GM19397 (cell line): ENCODE measurements at regions not wholly inside any gene's neighbourhood (a gene's known extent, or its start where the extent isn't known, plus 50 kb on each side); places are given as distances from the start of the nearest gene placed in this dataset.
A peak's percentile ranks its signal among the peaks of the same experiment; 100 is the strongest.

Experiments used
- ATAC-seq: cut with Tn5 transposase; IDR thresholded peaks from one replicate; pipeline ENCODE4 v1.9.1; 2021; ENCODE audit warnings: mild to moderate bottlenecking, moderate library complexity; ENCODE audit not compliant: unreplicated experiment

DNA sequence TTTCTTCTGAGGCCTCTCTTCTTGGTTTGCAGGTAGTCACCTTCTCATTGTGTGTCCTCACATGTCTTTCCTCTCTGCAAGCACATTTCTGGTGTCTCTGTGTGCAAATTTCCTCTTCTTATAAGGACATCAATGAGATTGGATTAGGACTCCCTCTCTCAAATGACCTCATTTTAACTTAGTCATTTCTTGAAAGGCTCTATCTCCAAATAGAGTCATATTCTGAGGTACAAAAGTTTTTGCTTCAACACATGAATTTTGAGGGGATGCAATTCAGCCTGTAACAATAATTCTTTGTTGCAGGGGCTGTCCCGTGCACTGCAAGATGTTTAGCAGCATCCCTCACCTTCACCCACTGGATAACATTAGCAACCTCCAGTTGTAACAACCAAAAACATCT, 115.0 kb upstream of the DCBLD2 start:
- ATAC-seq = no peak

DNA sequence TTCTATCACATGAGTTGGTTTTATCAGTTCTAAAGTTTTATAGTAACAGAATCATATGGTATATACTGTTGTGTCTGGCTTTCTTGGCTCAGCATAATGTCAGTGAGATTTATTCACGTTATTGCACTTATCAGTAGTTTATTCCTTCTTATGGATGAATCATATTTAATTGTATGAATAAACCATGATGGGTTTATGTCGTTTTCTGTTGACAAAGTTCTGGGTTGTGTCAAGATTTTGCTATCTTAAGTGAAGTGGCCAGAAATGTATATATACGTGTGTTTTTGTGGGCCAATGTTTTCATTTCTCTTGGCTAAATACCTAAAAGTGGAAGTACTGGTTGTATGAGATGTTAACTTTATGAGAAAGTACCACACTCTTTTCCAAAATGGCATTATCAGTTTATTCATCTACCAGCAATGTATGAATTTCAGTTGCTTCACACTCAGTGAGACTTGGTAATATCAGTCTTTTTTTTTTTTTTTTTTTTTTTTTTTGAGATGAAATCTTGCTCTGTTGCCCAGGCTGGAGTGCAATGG, 112.4 kb upstream of the DCBLD2 start:
- no peak for ATAC-seq

DNA sequence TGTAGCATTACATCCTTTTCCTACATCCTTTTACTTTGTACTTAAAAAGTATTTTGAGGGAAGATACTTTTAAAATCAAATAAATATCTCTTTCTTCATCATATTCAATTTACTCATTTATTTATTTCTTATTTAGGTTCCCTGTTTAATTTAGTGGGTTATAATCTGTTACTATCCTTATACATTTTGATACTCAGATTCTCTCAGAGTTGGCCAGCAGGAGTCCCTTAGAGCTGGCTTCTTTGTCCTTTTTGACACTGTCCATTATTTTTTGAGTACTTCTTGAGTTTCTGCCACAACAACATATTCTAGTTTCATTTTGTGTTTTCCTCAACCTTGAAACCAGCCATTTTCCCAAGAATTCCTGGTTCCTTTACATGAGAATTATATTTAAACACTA, 111.6 kb upstream of the DCBLD2 start:
- ATAC-seq = no peak

DNA sequence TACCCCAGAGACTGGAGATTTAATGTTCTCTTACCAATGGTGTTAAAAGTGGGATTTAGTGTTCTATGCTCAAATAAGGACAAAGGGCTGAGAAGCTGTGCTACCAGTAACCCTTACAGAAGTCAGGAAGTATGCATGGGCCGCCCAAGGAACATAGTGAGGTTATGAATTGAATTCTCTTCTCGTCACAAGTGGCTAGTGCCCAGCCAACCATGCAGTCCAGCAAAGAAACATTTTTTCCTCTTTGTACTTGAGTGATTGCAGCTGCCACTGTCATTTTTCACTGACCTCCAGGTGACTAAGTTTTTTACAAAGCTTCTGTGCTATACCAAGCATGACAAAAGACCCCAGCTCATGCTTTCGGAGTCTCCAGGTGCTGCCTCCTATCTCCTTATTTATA, 110.6 kb upstream of the DCBLD2 start:
- ATAC-seq = peak; percentile 92

DNA sequence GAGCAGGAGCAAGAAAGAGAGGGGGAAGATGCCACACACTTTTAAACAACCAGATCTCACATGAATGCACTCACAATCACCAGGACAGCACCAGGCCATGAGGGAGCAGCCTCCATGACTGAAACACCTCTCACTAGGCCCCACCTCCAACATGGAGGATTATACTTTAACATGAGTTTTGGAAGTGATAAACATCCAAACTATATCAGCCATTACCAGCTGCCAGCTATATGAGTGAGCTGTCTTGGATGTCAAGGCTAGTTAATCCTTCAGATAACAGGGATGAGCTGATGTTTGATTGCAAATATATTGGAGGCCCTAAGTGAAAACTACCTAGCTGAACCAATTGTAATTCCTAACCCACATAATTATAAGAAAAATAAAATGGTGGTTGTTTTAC, 108.4 kb upstream of the DCBLD2 start:
- no peak for ATAC-seq

DNA sequence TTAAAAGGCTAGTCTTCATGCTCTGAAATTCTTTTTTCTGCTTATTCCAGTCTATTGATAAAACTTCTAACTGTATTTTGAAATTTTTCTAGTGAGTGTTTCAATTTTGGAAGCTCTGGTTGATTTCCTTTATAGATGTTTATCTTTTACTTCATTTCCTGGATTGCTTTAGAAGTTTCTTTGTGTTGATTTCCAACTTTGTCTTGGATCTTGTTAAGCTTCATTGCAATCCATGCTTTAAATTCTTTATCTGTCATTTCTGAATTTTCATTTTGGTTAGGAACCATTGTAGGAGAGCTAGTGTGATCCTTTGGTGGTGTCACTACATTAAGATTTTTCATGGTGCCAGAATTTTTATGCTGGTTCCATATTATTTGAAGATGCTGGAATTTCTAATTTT, 105.2 kb upstream of the DCBLD2 start:
- ATAC-seq = no peak

DNA sequence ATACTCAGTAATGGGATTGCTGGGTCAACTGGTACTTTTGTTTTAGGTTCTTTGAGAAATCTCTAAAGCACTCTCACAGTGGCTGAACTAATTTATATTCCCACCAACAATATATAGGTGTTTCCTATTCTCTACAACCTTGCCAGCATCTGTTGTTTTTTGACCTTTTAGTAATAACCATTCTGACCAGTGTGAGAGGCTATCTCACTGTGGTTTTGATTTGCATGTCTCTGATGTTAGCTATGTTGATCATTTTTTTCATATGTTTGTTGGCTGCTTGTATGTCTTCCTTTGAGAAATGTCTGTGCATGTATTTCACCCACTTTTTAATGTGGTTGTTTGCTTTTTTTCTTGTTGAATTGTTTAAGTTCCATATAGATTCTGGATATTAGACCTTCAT, 98.2 kb upstream of the DCBLD2 start:
- ATAC-seq = no peak

DNA sequence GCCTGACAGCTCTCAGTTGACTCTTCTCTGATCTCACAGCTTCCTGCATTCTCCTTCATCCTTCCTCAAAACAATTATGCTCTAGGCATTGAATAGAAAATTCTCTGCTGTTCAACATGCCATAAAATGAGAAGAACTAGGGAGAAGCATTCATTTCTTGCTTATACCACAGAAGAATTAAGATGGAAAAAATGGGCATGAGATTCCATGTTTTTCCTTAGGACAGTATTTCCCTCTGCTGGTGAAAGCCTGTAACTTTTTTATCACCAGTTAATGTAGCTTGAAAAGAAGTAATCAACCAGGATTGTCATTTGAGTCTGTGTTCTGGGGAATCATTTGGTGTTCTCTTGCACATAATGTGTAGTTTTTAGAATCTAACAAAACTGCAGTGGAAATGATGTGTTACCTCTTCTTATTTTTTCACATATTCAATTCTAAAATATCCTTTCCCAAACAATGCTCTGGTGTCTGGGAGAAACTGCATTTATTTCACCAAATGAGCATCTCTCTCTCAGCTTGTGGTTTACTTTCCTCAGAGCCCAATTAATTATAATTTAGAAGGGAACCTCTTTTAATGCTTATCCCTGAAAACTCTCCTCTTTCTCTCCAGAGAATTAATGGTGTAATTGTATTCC, 92.8 kb upstream of the DCBLD2 start:
- no peak for ATAC-seq

DNA sequence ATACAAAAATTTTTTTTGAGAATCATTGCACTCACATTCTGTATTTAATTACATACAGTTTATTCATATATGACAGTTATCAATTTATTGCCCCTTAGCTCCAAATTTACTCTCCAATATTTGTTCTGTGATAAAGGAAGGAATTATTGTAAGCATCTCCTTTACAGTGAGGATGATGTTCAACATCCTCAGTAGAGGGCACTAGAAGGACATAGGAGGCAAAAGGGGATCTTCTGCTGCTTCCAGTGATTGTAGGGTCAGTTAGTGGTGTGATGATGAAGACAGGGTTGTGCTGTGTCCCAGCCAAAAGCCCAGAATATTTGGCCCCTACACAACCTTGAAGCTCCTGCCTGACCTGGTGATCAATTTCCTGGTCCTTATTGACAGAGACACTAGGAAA, 89.9 kb upstream of the DCBLD2 start:
- ATAC-seq = no peak

DNA sequence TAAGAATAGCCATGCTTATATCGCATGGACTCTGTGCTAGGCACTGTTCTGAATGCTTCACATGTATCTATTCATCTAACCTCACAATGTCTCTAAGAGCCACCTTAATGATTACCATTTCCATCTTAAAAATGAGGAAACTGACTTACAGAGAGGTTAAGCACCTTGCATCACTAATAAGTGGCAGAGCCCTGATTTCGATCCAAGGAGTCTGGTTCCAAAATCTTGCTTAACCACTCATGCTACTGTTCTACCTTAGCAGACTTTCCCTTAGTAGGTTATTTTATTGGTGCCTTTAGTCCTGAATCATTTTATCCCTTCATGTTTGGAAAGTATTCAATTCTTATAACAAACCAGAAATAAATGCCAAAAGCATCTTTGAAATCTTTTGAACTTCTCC, 89.2 kb upstream of the DCBLD2 start:
- no peak for ATAC-seq

DNA sequence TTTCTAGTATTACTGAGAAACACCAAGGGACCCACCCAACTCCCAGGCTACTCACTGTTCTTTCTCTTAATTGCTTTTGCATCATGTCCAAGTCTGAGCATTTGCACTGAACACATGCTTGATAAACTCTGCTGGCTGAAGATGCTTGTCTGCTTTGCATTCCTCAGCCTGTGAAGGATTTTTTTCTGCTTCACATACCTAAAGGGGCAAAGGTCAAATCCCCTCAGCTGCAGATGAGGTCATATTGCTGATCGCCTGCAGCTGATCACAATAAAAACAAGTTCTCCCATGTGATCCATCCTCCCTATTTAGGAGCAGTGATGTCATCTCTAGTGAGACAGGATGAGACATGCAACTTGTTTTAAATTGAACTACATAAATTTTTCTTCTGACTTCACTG, 84.6 kb upstream of the DCBLD2 start:
- ATAC-seq = no peak

DNA sequence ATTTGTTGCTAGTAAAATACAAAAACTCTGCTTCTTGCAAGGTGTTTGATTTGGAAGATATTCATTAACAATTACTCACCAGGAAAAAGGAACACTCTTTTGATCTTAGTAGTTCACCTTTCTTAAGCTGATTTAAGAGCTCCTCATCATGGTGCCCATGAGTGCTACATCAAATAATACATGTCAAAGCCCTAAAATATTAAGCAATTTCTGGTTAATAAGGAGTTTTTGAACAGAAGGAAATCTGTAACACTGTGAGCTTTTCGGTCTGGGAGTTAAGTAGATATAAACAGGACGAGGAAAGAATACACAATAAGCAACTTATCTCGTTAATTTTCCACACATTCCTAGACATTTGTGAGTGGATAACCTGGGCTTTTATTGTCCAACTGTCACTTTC, 83.9 kb upstream of the DCBLD2 start:
- ATAC-seq = no peak

DNA sequence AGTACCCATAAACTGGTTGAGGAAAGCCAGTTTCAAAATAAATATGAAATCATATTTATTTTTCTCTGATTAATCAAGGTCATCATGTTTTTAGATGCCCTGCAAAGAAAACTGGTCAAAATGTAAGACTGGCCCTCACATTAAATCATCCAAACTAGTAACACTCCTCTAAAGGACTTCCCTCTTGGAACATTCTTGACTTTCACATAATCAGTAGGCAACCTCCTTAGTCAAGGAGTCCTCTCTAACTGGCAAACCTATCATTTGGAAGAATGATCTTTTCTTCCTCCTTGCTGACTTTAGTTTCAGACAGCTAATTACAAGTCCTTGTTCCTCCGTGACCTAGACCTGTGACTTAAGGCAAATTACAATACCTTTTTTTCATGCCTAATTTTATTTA, 82.5 kb upstream of the DCBLD2 start:
- no peak for ATAC-seq

DNA sequence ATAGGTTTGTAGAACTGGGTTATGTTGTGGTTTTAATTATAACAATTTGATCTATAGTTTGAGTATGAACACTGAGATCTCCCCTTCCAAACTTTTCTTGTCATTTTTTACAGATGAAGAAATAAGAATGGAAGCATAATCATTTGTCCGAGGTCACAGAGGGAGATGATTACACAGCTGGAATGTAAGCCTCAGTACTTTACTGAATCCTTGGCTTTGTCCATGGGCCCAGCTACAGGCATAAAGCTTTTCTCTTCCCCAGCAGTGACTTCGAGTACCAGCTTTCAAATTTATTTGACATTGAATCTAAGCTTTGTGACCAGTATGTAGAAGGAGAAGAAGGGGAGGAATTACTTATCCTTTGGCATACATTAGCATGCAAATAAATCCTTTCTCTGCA, 80.9 kb upstream of the DCBLD2 start:
- ATAC-seq = no peak

DNA sequence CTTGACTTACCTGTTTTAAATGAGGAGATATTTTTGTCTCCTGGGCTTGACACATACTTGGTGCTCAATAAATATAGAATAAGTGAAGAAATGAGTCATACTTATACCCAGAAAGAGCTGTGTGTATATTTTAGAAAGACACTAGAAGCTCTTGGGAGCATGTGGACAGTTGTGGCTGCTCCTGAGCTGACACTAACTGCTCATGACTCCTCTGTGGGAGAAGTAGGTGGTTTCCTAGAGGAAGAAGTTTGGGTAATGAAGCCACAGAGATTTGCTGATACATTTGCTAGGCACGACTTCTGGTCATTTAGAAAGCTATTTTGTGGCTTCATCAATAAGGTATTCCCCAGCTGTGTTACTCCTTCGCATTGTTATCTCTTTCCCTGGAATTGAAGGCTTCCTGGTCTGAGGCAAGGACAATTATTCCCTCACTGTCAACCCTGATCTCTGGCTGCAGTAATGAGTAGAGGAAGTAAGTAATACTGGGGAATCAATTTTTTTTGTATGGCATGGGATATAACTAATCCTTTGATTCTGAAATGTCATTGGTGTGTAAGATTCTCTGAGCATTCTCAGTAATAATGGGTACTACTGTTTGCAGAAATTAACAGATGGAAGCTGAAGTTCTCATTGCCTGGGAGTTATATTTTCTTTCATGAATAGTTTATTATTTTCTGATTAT, 79.6 kb upstream of the DCBLD2 start:
- peak; percentile 78 for ATAC-seq

DNA sequence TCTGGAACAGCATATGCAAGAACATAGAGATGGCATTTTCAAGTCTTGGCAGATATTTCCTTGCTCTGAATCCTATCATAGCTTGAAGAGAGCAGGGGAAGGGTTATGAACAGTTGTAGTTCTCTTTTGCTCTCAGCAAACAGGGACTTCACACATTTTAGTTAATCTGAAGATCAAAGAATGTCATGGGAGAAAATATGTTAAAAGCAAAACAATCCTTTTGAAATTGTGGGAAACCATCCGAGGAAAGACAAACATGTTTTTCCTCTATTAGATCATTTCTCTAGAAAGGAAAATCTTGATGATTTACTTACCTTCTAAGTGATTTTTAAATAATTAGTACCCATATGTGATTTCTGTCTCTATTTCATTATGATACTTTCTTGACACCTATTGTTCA, 77.8 kb upstream of the DCBLD2 start:
- no peak for ATAC-seq

DNA sequence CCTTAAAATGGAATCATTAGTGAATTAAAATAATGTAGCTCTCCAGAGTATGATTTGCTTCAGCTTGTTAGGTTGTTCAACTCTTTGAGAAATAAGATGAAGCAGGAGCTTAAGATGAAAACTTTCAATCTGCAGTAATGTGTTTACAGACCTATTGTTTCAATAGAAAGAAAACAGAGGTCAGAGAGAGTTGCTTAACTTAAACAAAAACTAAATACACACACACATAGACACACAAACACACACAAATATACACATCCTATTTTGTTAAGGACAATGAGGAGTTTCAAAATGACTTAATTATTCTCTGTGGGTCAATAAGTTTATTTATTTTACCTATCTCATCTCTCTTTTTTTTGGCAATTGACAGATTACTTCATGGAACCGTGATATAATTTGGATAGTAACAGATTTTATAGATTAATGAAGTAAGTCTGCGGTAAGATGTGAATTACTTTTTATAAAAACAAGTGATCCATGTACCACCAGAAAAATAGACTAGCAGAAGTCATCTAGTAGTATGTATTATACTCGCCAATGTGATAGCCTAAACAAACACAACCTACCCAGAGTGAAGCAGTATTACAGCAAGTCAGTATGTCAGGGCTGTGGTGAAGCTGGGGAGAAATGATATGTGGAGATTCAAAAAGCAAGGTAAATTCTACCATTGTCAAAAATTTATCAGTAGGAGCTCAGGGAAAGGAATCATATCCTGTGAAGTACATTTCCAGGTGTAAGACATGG, 76.7 kb upstream of the DCBLD2 start:
- ATAC-seq = no peak

DNA sequence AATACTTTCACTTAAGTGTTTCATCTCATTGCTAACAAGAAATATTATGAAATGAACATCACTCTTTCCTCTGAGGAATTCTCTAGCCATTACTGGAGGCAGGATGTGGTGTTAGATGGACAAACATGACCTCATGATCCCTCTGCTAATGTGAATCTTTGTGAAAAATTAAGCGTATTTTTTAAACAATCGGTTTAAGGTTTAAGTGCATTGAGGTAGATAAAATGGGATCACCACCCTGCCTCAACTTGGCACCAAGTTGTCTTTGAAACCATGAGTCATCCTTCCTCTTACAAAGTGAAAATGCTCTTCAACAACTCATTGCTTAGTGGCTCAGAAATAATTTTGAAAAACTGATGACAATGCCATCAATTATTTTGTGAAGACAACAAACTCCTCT, 76.0 kb upstream of the DCBLD2 start:
- ATAC-seq = no peak

DNA sequence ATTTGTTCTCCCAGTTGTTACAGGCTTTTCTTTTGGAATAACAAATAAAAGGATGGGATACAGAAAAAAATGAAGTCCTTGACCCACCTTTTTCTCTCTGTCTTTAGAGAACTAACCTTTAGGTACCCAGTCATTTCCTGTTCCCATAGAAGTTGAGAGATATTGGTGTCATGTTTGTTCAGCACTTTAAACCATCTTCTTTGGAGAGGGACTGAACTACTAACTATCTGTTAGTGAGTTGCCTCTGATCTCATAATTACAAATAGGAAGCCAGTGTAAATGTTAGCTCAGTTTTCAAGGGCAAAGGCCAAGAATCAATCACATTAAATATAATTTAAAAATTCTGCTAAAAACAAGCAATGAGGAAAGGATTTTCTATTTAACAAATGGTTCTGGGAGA, 72.9 kb upstream of the DCBLD2 start:
- ATAC-seq = no peak

DNA sequence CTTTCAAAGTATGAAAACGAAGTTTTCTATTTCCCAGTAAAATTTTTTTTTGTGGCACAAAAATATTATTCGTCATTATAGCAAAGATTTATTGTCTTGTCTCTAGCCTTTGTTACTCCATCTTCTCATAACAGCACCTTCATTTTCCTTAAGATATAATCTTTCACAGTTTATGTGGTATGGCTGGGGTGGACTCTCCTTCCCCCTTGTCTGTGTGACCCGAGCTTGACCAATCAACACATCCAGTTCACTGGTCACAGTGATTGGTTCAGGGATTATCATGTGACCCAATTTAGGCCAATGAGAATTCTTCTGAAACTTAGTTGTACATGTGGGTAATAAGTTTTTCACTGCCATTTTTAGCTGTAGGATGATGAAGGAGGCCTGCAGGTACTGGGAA, 71.2 kb upstream of the DCBLD2 start:
- no peak for ATAC-seq

DNA sequence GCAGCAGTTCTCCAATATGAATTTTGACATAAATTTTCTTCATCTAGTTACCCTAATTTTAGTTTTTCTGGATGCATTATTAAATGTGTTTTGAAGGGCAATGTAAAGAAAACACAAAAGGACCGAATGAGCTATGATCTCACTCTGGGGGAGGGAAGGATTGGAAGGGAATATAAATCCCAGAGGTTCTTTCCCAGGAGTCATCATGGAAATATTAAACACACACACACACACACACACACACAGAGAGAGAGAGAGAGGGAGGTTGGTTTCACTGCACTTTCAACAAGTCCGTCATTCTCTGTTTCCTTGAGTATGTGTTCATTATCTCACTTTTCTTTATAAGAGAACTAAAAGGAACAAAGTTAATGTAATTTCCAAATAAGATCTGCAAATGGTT, 70.7 kb upstream of the DCBLD2 start:
- ATAC-seq = no peak

DNA sequence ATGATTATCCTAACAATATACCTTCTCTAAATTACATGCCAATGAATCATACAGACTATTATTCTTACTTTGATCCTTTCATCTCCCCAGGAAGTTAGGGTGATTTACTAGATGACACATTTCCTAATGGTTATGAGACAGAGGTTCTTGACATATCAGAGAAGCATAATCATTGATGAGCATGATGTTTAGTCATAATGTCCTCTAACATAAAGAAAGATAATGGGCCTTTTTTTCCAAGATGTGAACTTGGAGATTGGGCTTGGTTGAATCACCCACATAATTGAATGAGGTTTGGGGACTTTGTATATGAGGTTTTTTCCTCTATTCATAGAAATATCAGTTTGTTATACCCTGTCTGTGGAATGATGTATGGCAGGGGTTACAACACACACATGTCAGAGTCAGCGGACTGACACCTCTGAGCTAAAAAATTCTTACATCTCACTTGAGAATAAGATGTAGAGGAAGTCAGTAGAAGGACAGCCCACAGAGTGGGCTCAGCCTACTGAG, 69.7 kb upstream of the DCBLD2 start:
- ATAC-seq = no peak
